ENCODE measurements at regions not wholly inside any gene's neighbourhood (a gene's known extent, or its start where the extent isn't known, plus 50 kb on each side); places are given as distances from the start of the nearest gene placed in this dataset.
A peak's percentile ranks its signal among the peaks of the same experiment; 100 is the strongest.

- Histone ChIP-seq H3K36me3 (no peaks in the 10 kb centered on the region), H3K4me3 (no peak overlapping the region), H3K27me3 (no peaks in the 10 kb centered on the region), H3K9me3 (no peaks in the 10 kb centered on the region), H3K4me1 (peaks cover 3 to 21% (median 11%) of the 10 kb centered on the region in 4 donors), H3K27ac (peak overlapping the region in 1 of 4 donors; percentile 81)
- DNase-seq, result peak; percentile 63 to 73
- ATAC-seq (ENCODE audit: low FRiP score in 2 of 2), result peak; percentile 15 to 47
- WGBS, 2 donors, result 42 to 53% methylated on average over 5 to 12 of the region's 12 CpGs
- no peak for TF ChIP-seq CTCF (IDR thresholded peaks at IDR 0.05)
- TF ChIP-seq POLR2AphosphoS5 (IDR thresholded peaks at IDR 0.05), result no peak
- TF ChIP-seq POLR2A (IDR thresholded peaks at IDR 0.05), result no peak
- no peak for TF ChIP-seq EP300 (IDR thresholded peaks at IDR 0.05)
Measured at GRCh38 chr21:43278359-43278758, 109.6 kb downstream of the CRYAA start.

GRCh38 chr21:43277481-43278351 lies 108.9 kb downstream of the CRYAA start:
- H3K27me3 ChIP-seq, result no peaks in the 10 kb centered on the region
- peak overlapping the region in 3 of 4 donors; percentile 2 to 81 (median 54) for H3K27ac ChIP-seq
- DNase-seq, result peak; percentile 71 to 84

GRCh38 chr21:43276811-43277210 lies 108.0 kb downstream of the CRYAA start:
- peak in 1 of 2 donors; percentile 45 for DNase-seq
- TF ChIP-seq POLR2A (IDR thresholded peaks at IDR 0.05) (no peak), CTCF (IDR thresholded peaks at IDR 0.05) (no peak), POLR2AphosphoS5 (IDR thresholded peaks at IDR 0.05) (no peak), EP300 (IDR thresholded peaks at IDR 0.05) (no peak)
- no peak overlapping the region for H3K27ac ChIP-seq
- H3K4me1 ChIP-seq, result peaks cover 3 to 21% (median 11%) of the 10 kb centered on the region in 4 donors
- no peak overlapping the region for H3K4me3 ChIP-seq
- WGBS, 2 donors, result 66 to 79% methylated on average over 15 to 16 of the region's 16 CpGs
- no peaks in the 10 kb centered on the region for H3K9me3 ChIP-seq
- no peaks in the 10 kb centered on the region for H3K36me3 ChIP-seq
- no peak for ATAC-seq (ENCODE audit: low FRiP score in 2 of 2)
- H3K27me3 ChIP-seq, result no peaks in the 10 kb centered on the region

More at GRCh38 chr21:43277481-43278351, 108.9 kb downstream of the CRYAA start:
- TF ChIP-seq POLR2A (IDR thresholded peaks at IDR 0.05) (peak in 1 of 4 donors; percentile 33), POLR2AphosphoS5 (IDR thresholded peaks at IDR 0.05) (peak in 1 of 2 donors; percentile 47), CTCF (IDR thresholded peaks at IDR 0.05) (peak in 1 of 6 experiments; percentile 11), EP300 (IDR thresholded peaks at IDR 0.05) (peak in 1 of 4 donors; percentile 41)
- peaks cover 3 to 21% (median 11%) of the 10 kb centered on the region in 4 donors for H3K4me1 ChIP-seq
- peak; percentile 68 to 86 for ATAC-seq (ENCODE audit: low FRiP score in 2 of 2)
- no peaks in the 10 kb centered on the region for H3K36me3 ChIP-seq
- WGBS, 2 donors, result 39 to 42% methylated on average over 10 to 29 of the region's 30 CpGs
- H3K4me3 ChIP-seq, result no peak overlapping the region
- H3K9me3 ChIP-seq, result no peaks in the 10 kb centered on the region

- no peak overlapping the region for H3K27ac ChIP-seq
- DNase-seq, result no peak
- TF ChIP-seq POLR2A (IDR thresholded peaks at IDR 0.05) (no peak), EP300 (IDR thresholded peaks at IDR 0.05) (no peak), CTCF (IDR thresholded peaks at IDR 0.05) (no peak), POLR2AphosphoS5 (IDR thresholded peaks at IDR 0.05) (no peak)
- no peak overlapping the region for H3K4me3 ChIP-seq
- H3K36me3 ChIP-seq, result no peaks in the 10 kb centered on the region
- H3K9me3 ChIP-seq, result no peaks in the 10 kb centered on the region
- ATAC-seq (ENCODE audit: low FRiP score in 2 of 2), result no peak
- 37 to 52% methylated on average over 2 to 6 of the region's 6 CpGs for WGBS, 2 donors
- H3K27me3 ChIP-seq, result no peaks in the 10 kb centered on the region
- H3K4me1 ChIP-seq, result peaks cover 3 to 21% (median 11%) of the 10 kb centered on the region in 4 donors
Measured at GRCh38 chr21:43275421-43276211, 106.8 kb downstream of the CRYAA start.
